K562 (cell line): ENCODE measurements at regions not wholly inside any gene's neighbourhood (a gene's known extent, or its start where the extent isn't known, plus 50 kb on each side); places are given as distances from the start of the nearest gene placed in this dataset.

Experiments
- CCAR2 ChIP-seq: fragments of 200-400 bp; formaldehyde crosslinking; IDR thresholded peaks from 2 replicates; pipeline ENCODE4 v1.6.1; 2017; ENCODE audit warnings: mild to moderate bottlenecking, low read depth, low read length
- DPF2 ChIP-seq: fragments of 450-650 bp; IDR thresholded peaks from 2 replicates; pipeline ENCODE4 v1.6.1; 2016
- EGR1 ChIP-seq: fragments of 450-650 bp; conservative IDR thresholded peaks from 2 replicates; pipeline ENCODE4 v1.6.1; 2017; ENCODE audit warnings: mild to moderate bottlenecking
- EZH2 ChIP-seq: IDR thresholded peaks from 2 replicates; pipeline ENCODE4 v1.6.1; 2012; ENCODE audit warnings: low read depth, mild to moderate bottlenecking, inconsistent platforms, low read length, borderline replicate concordance
- HDAC2 ChIP-seq: fragments of 450-650 bp; IDR thresholded peaks from 2 replicates; pipeline ENCODE4 v1.6.1; 2016; ENCODE audit warnings: mild to moderate bottlenecking
- JUND ChIP-seq, 2 experiments: IDR thresholded peaks; 2 replicates in 1 of 2; 3 replicates in 1 of 2; pipeline ENCODE4 v1.6.1; 2011; ENCODE audit warnings: borderline replicate concordance in 2 of 2, low read depth in 2 of 2, low read length in 2 of 2, improper control_type of control experiment in 1 of 2, missing biosample characterization in 1 of 2, missing genetic modification characterization in 1 of 2, missing genetic modification reagents in 1 of 2
- PKNOX1 ChIP-seq: fragments of 450-650 bp; IDR thresholded peaks from 2 replicates; pipeline ENCODE4 v1.6.1; 2016
- POLR3A ChIP-seq: IDR thresholded peaks from 2 replicates; pipeline ENCODE4 v1.6.1; 2011; ENCODE audit warnings: borderline replicate concordance, mild to moderate bottlenecking, moderate library complexity; ENCODE audit not compliant: insufficient read length, insufficient read depth; ENCODE audit errors: extremely low read depth
- PREB ChIP-seq: sonication (generic); formaldehyde crosslinking; IDR thresholded peaks from 2 replicates; pipeline ENCODE4 v1.8.1; 2023; ENCODE audit warnings: mild to moderate bottlenecking, missing genetic modification reagents
- RBM39 ChIP-seq: fragments of 200-400 bp; formaldehyde crosslinking; optimal IDR thresholded peaks from 2 replicates; pipeline ENCODE3; 2018; ENCODE audit warnings: low read depth, low read length
- SRSF9 ChIP-seq: fragments of 200-400 bp; formaldehyde crosslinking; IDR thresholded peaks from 2 replicates; pipeline ENCODE4 v1.6.1; 2017; ENCODE audit warnings: low read depth, low read length, borderline replicate concordance
- THAP7 ChIP-seq: fragments of 250-450 bp; sonication (Bioruptor Pico); IDR thresholded peaks from 2 replicates; pipeline ENCODE4 v1.5.0; 2021
- ZBED1 ChIP-seq: IDR thresholded peaks from 2 replicates; pipeline ENCODE4 v1.6.1; 2014
- ZNF395 ChIP-seq: fragments of 200-800 bp; sonication (Bioruptor generic); IDR thresholded peaks from 2 replicates; pipeline ENCODE4 v1.6.1; 2017; ENCODE audit warnings: missing genetic modification characterization, missing compliant biosample characterization

GRCh38 chr7:19377611-19378344, 232.6 kb upstream of the FERD3L start:
- TF ChIP-seq ZNF395 (CRISPR knock-in tag) = no peak
- TF ChIP-seq ZBED1 = no peak
- no peak for TF ChIP-seq PREB (CRISPR knock-in tag)
- TF ChIP-seq THAP7 (CRISPR knock-in tag) = no peak
- TF ChIP-seq CCAR2 = no peak
- no peak for TF ChIP-seq POLR3A
- TF ChIP-seq EZH2 = no peak
- no peak for TF ChIP-seq SRSF9
- TF ChIP-seq PKNOX1 = no peak
- TF ChIP-seq RBM39 = no peak
- no peak for TF ChIP-seq JUND (IDR thresholded peaks at IDR 0.05; ENCODE audit: borderline replicate concordance, low read depth, low read length)
- TF ChIP-seq JUND (tag; IDR thresholded peaks at IDR 0.05; ENCODE audit: borderline replicate concordance, low read depth, low read length) = no peak
- no peak for TF ChIP-seq DPF2
- TF ChIP-seq EGR1 = no peak
- no peak for TF ChIP-seq HDAC2
